ENCODE measurements at regions not wholly inside any gene's neighbourhood (a gene's known extent, or its start where the extent isn't known, plus 50 kb on each side); places are given as distances from the start of the nearest gene placed in this dataset.

DNA sequence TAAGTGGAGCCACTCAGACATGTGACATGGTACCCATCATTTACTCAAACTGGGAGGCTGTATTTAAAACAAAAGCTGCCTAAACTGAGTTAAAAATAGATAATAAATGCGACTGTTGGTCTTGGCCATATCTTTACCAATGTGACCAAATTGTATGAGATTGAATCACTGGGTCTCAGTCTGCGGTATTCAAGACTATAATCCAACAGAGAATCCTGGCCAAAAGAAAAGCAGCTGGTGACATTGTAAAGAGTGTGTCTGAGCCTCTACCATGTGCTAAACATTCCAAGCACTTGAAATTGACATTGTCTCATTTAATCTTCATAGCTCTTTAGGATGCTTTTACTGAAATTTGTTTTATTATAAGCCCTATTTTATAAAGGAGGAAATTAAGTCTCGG lies 282.6 kb downstream of the ZNF608 start:
- DNase-seq (ENCODE audit: low spot score), result no peak

DNA sequence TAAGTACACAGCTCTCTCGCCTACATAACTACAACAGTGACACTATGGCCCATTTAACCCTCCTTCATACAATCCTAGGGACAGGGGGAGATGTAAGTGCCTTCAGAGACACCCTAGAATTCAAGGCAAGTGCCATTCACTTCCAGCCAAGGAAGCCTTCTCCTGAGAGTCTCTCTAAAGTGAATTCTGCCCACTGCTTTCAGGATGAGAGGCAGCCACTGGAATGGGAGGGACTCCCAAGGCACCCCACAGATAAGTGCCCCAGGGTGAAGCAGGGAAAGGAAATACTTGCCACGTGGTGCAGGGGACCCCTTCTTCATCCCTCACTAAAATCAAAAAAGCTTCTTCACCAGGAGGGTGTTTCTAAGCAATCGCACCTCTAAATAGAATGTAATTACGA lies 283.7 kb downstream of the ZNF608 start:
- no peak for DNase-seq (ENCODE audit: low spot score)

DNA sequence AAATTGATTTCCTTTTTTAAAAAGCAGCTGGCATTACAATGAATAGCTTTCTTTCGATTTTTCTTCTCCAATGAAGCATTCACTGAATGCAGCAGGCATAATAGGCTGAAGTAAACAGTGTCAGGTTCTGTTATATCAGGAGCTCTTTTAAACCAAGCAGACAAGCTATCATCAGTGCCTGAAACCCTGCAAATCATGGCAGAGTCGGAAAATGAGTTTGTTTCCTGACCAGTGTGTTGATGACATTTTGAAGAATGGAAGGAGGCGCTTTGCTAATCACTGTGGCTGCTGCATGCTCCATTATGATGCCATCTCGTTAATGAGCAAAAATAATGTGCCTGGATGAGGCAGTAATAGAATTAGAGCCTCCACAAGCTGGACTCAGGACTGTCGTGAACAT lies 284.5 kb downstream of the ZNF608 start:
- DNase-seq (ENCODE audit: low spot score), result peak; percentile 38

GRCh38 chr5:124461157-124461556 lies 285.3 kb downstream of the ZNF608 start:
- DNase-seq (ENCODE audit: low spot score), result no peak

DNA sequence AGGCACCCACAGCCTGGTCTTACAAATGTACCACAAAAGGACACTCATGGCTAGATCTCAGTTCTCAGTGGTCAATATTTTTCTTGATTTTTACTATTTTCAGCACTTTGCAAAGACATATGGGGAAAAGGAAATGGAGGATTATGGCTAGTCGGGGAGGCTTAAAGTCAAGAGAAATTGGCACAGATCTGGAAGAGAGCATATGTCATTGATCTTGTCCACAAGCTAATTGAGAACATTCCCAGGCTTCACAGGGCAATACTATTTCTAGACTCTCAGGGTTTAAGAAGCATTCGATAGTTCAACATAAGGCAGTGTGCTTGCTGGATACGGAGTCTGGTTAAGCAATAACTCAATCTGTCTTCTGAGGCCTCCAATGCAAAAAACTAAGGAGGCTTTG lies 285.8 kb downstream of the ZNF608 start:
- no peak for DNase-seq (ENCODE audit: low spot score)

DNA sequence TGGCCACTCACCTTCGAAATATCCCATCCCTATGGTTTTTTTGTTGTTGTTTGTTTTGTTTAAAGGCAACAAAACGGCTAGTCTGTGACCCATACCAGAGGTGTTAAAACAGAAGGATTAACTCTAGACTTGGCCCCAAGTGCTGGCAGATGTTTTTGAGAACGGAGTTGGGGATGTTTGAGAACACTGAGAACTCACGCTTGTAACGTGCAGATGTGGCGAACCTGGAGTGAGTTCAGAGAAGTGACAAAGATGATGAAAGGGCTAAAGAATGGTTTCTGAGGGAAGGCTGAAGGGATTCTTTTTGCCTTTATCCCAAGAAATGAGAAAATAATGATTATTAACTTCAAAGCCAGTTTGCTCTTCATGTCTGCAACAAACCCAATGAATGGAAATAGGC lies 286.5 kb downstream of the ZNF608 start:
- no peak for DNase-seq (ENCODE audit: low spot score)

DNA sequence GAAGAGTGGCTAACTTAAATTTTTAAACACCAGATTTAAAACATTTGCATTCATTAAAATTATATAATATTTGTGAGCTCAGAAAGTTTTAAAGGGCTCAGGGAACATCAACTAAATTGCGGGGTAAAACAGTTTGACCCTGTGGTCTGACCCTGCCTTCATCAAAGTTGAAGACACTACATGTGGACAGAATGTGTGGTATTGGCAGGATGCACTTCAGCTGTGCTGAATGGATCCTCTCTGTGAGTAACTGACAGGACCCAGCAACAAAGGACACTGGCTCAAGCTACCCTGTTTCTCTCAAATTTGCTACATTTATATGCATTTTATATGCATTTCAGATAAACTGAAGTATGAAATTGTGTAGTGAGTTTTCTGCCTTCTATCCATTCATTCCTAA lies 288.5 kb downstream of the ZNF608 start:
- no peak for DNase-seq (ENCODE audit: low spot score)

DNA sequence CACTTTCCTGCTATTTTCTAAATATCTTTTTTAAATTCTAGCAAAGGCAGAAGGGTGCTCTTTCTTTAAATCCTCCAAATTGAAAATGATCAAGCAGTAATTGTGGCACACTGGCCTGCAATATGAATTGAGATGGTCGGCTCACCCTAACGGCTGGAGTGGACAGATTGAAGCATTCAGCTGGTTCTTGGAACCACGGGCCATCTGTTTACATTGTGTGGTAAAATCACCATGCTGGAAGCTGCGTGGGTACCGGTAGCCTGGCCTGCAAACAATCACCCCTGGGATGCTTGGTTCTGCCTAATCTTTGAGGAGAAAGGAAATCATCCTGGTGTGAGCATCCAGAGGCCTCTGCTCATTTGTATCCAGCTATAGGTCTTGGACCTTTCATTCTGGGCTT lies 289.3 kb downstream of the ZNF608 start:
- DNase-seq (ENCODE audit: low spot score), result no peak

DNA sequence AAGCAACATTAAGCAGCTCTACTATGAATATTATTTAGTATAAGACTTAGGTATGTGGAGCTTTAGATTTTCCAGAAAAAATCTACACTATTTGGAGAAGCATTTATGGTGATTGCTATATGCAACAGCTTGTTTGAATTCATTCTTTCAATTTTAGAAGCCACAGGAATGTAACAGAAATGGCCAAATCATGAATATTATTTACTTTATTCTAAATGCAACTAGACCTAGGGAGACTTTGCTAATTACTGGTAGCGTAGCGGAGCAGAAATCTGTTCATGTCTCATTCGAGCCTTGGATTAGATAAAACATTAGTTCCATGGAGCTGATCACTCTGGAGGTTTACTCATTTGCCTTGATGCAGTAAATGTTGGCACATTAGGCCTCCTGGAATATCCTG lies 290.2 kb downstream of the ZNF608 start:
- DNase-seq (ENCODE audit: low spot score), result no peak

DNA sequence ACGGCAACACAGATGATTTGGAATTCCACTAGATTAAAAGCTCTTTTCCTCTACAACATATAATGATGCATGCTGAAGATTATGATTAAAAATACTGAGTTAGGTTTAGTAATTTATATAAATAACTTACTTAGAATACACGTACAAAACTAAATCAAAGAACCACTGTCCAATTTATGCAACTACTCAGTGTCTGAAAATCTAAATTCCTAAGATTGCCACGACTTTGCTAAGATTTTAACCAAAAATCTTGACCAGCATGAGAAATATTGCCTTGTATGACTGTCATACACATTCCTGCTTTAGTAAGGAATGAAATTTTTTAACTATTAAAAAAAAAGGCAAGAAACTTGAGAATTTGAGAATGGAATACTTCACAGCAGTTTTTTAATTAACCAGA lies 292.4 kb downstream of the ZNF608 start:
- DNase-seq (ENCODE audit: low spot score), result no peak

DNA sequence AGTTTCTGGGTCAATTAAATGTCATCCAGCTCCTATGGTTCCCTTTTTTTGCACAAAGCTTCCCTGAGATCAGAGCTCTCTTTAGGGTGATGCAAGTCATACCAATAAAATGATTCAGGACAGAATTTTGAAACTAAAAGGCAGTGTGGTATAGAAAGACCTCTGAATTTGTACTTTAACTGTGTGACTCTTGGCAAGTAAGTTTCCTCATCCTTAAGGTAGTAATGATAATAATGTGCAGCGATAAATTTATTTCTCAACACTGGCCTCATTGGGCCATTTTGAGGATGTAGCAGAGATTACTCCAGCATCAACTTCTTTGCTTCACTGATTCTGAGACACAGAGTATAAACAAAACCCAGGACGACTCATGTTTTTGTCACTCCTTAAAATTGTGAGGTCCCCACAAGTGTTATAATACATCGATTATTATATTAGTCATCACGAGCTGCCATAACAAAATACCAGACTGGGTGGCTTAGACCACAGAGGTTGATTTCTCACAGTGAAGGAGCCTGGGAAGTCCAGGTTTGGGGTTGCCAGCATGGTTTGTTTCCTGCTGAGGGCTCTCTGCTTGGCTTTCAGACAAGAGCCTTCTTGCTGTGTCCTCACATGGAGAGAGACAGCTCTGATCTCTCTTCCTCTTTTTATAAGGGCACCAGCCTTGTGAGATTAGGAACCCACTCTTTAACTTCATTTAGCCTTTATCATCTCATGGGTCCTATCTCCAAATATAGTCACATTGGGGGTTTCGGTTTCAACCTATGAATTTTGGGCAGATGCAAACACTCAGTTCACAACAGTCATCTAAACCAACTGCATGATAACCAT lies 293.0 kb downstream of the ZNF608 start:
- no peak for DNase-seq (ENCODE audit: low spot score)

DNA sequence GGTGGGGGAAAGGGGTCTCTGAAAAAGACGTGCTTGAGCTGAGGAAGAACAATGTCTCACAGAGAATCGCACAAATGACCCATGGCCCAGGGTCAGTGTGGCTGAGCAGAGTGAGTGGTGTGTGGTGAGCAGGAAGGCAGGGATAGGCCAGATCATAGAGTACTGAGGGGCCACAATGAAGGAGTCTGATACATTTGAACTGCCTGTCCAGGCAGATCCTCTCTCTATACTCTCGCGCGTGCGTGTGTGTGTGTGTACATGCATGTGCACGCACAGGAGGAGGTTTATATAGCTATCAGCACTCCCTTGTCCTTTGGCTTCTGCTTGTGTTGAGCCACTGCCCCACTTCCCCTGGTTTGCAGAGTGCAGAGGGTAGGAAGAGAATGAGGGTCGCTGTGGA lies 294.0 kb downstream of the ZNF608 start:
- no peak for DNase-seq (ENCODE audit: low spot score)

- DNase-seq (ENCODE audit: low spot score), result peak; percentile 40
Observed at GRCh38 chr5:124451721-124452383, 294.6 kb downstream of the ZNF608 start.

- DNase-seq (ENCODE audit: low spot score), result no peak
Observed at GRCh38 chr5:124446120-124446519, 300.3 kb downstream of the ZNF608 start.

GRCh38 chr5:124445070-124445619 lies 301.3 kb downstream of the ZNF608 start:
- no peak for DNase-seq (ENCODE audit: low spot score)

GRCh38 chr5:124444147-124444775 lies 302.2 kb downstream of the ZNF608 start:
- DNase-seq (ENCODE audit: low spot score), result no peak

DNA sequence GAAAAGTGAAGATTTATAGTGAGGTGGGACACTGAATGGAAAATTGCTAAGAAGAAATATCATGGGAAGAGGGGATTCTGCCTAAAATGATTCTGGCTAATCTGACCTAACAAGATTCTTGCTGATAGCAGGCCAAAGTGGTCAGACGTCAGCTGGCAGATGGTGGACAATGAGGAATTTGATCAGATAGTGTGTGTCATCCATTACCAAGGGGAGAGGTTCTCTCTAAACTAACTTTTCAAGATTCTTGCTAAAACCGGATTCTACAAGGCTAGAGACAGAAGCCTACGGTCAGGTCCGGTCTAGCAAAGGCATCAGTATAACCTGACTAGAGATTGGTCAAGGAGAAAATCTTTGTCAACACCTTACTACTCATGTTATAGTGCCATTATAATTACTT lies 306.0 kb downstream of the ZNF608 start:
- no peak for DNase-seq (ENCODE audit: low spot score)

DNA sequence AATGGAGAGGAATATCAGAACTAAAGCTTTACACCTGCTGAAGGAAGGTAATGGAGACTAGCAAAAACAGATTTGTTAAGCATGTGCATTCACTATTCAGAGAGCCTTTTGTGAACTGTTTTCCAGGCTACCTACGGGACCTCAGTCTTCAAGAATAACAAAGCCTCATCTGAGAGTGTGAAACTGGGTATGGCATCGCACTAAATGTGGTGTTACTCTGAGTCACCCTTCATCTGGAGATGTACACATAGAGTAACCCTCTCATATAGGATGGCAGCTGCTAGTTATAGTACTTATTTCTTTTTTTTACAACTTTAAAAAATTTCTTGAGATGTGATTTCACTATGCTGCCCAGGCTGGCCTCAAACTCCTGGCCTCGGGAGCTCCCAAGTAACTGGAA lies 306.8 kb downstream of the ZNF608 start:
- no peak for DNase-seq (ENCODE audit: low spot score)

- peak; percentile 86 for DNase-seq (ENCODE audit: low spot score)
Observed at GRCh38 chr5:124438903-124439281, 307.5 kb downstream of the ZNF608 start.

- DNase-seq (ENCODE audit: low spot score), result peak; percentile 32
Observed at GRCh38 chr5:124438026-124438902, 308.2 kb downstream of the ZNF608 start.

DNA sequence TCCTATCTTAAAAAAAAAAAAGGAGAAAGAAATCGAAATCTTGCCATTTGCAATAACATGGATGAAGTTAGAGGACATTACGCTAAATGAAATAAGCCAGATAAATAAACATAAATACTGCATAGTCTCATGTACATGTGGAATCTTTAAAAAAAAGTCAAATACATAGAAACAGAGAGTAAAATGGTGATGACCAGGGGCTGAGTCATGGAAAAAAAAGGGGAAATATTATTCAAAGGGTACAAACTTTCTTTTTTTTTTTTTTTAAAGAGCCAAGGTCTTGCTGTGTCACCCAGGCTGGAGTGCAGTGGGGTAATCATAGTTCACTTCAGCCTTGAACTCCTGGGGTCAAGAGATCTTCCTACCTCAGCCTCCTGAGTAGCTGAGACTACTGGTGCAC lies 310.1 kb downstream of the ZNF608 start:
- no peak for DNase-seq (ENCODE audit: low spot score)

- no peak for DNase-seq (ENCODE audit: low spot score)
Observed at GRCh38 chr5:124433170-124433569, 313.3 kb downstream of the ZNF608 start.

Data from Ammon's horn (tissue), 1 donor.